ENCODE measurements at regions not wholly inside any gene's neighbourhood (a gene's known extent, or its start where the extent isn't known, plus 50 kb on each side); places are given as distances from the start of the nearest gene placed in this dataset.
A peak's percentile ranks its signal among the peaks of the same experiment; 100 is the strongest.
"Not testable (repeated sequence)": the region's sequence is repeated elsewhere in the genome, so short reads cannot be mapped to it uniquely, and the experiment has no call there.

GRCh38 chr14:43671716-43672485 lies 835.2 kb downstream of the FSCB start:
- DNase-seq: no peak

GRCh38 chr14:43669355-43669754 lies 837.7 kb downstream of the FSCB start:
- no peak for DNase-seq

- DNase-seq: no peak
Measured at GRCh38 chr14:43665570-43666267, 841.4 kb downstream of the FSCB start.

- not testable (repeated sequence) for DNase-seq
Measured at GRCh38 chr14:43655194-43655593, 851.9 kb downstream of the FSCB start.

GRCh38 chr14:43651896-43652295 lies 855.2 kb downstream of the FSCB start:
- no peak for DNase-seq

GRCh38 chr14:43651185-43651787 lies 855.8 kb downstream of the FSCB start:
- no peak for DNase-seq

- DNase-seq: no peak
Measured at GRCh38 chr14:43649508-43649907, 857.6 kb downstream of the FSCB start.

- DNase-seq: peak; percentile 74
Measured at GRCh38 chr14:43647302-43647701, 859.8 kb downstream of the FSCB start.

- no peak for DNase-seq
Measured at GRCh38 chr14:43640718-43641267, 866.3 kb downstream of the FSCB start.

GRCh38 chr14:43625294-43625693 lies 881.8 kb downstream of the FSCB start:
- DNase-seq: no peak

GRCh38 chr14:43621282-43621681 lies 885.8 kb downstream of the FSCB start:
- no peak for DNase-seq

- DNase-seq: no peak
Measured at GRCh38 chr14:43595096-43595772, 911.8 kb downstream of the FSCB start.

GRCh38 chr14:43591776-43592175 lies 915.3 kb downstream of the FSCB start:
- DNase-seq: no peak

GRCh38 chr14:43587183-43587582 lies 919.9 kb downstream of the FSCB start:
- no peak for DNase-seq

- no peak for DNase-seq
Measured at GRCh38 chr14:43579671-43580070, 927.4 kb downstream of the FSCB start.

GRCh38 chr14:43568022-43568421 lies 939.1 kb downstream of the FSCB start:
- no peak for DNase-seq

GRCh38 chr14:43548368-43548767 lies 958.7 kb downstream of the FSCB start:
- no peak for DNase-seq

- not testable (repeated sequence) for DNase-seq
Measured at GRCh38 chr14:43547596-43547995, 959.5 kb downstream of the FSCB start.

- no peak for DNase-seq
Measured at GRCh38 chr14:43541356-43541755, 965.7 kb downstream of the FSCB start.

- peak; percentile 87 for DNase-seq
Measured at GRCh38 chr14:43540948-43541347, 966.1 kb downstream of the FSCB start.

GRCh38 chr14:43539210-43539609 lies 967.9 kb downstream of the FSCB start:
- peak; percentile 58 for DNase-seq

- no peak for DNase-seq
Measured at GRCh38 chr14:43535231-43535838, 971.7 kb downstream of the FSCB start.

All from islet precursor cell (in vitro differentiated cells).